GM21825 (cell line): ENCODE measurements at regions not wholly inside any gene's neighbourhood (a gene's known extent, or its start where the extent isn't known, plus 50 kb on each side); places are given as distances from the start of the nearest gene placed in this dataset.

Experiments
- ATAC-seq: cut with Tn5 transposase; IDR thresholded peaks from one replicate; pipeline ENCODE4 v1.9.1; 2021; ENCODE audit warnings: mild to moderate bottlenecking, moderate library complexity; ENCODE audit not compliant: unreplicated experiment

DNA sequence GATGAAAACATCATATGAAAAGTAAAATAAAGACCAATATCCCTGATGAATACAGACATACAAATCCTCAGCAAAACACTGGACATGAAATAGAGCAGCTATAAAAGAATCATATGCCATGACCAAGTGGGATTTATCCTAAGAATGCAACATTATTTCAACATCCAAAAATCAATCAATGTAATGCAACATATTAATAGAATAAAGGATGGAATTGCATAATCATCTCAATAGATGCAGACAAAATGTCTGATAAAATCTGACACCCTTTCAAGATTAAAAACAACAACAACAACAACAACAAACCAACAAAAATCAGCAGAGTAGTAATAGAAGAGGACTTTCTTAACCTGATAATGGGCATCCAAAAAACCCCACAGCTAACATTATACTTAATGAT is 63.8 kb upstream of the IL1R1 start:
- no peak for ATAC-seq

GRCh38 chr2:102080451-102081242 is 61.9 kb upstream of the IL1R1 start:
- peak; percentile 41 for ATAC-seq

DNA sequence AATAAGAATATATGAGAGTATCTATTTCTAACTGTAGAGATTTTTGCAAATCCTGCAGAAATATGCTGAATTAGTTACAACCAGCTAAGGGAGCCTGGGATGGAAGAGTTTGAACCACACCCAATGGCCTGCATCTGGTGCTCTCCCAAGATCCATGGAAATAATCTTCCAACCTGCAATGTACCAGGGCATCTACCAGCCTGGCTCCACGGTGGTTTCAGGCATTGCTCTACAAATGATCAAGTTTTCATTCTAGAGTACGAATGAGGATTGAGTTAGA is 61.4 kb upstream of the IL1R1 start:
- no peak for ATAC-seq

DNA sequence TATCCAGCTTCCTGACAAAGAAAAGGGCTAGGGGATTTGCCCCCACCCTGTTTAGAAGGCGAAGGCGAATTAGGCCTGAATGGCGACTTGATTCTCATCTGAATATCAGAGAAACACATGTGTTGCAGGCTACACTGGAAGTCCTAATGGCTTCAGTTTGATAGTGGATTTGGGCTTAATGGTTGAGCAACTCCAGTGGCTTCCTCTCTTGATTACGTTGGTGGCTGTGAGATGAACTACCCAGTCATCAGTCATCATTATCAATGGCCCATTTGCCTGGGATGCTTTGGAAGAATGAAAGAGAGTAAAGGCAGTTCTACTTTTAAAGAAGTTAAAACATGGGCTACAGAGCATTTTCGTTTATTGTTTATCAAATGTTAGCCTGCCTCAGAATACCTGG is 60.9 kb upstream of the IL1R1 start:
- no peak for ATAC-seq

- peak; percentile 81 for ATAC-seq
Observed at GRCh38 chr2:102082571-102083392, 59.8 kb upstream of the IL1R1 start.

DNA sequence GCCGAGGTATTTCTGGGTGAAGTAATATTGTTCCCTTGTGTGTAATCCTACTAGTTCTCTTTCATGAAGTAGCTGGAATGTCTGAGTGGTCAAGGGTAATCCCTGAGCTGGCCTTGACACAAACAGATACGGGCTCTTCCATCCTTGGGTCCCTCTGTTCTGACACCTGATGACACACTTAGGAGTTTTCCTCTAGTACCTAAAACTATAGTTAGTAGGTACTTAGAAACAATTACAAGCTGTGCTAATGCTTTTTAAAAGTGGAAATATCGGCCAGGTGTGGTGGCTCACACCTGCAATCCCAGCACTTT is 59.2 kb upstream of the IL1R1 start:
- no peak for ATAC-seq

DNA sequence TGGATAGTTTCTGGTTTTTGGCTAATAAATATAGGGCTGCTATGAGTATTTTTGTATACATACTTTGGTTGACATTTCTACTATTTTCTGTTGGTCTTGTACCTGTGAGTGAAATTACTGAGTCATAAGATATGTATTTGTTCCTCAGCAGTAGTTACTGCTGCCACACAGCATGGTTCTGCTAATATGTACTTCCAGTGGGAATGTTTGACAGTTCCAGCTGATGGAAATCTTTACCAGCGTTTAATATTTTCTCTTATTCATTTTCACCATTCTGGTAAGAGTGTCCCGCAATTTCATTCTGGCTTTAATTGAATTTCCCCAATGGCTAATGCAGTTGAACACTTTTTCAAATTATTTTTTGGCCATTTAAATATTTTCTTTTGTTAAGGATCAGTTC is 57.9 kb upstream of the IL1R1 start:
- no peak for ATAC-seq

GRCh38 chr2:102085238-102085637 is 57.3 kb upstream of the IL1R1 start:
- no peak for ATAC-seq

GRCh38 chr2:102086150-102086872 is 56.2 kb upstream of the IL1R1 start:
- no peak for ATAC-seq

- no peak for ATAC-seq
Observed at GRCh38 chr2:102091121-102091520, 51.4 kb upstream of the IL1R1 start.

GRCh38 chr2:102091908-102092307 is 50.6 kb upstream of the IL1R1 start:
- no peak for ATAC-seq

- ATAC-seq = no peak
Observed at GRCh38 chr2:102092535-102092934, 50.0 kb upstream of the IL1R1 start.
